ENCODE measurements at regions not wholly inside any gene's neighbourhood (a gene's known extent, or its start where the extent isn't known, plus 50 kb on each side); places are given as distances from the start of the nearest gene placed in this dataset.

- TF ChIP-seq CTCF (IDR thresholded peaks at IDR 0.05) = no peak
- no peak for TF ChIP-seq ZFX (IDR thresholded peaks at IDR 0.05; ENCODE audit: borderline replicate concordance)
Measured at GRCh38 chr5:53291047-53291446, 181.5 kb upstream of the MOCS2 start.
